Osteocyte (in vitro differentiated cells): ENCODE measurements at regions not wholly inside any gene's neighbourhood (a gene's known extent, or its start where the extent isn't known, plus 50 kb on each side); places are given as distances from the start of the nearest gene placed in this dataset.

Experiments used
- DNase-seq: peaks from one replicate; pipeline ENCODE4 v3.0.0; 2021; ENCODE audit warnings: mixed read lengths; ENCODE audit not compliant: unreplicated experiment; ENCODE audit errors: extremely low spot score
- H3K27ac Mint-ChIP-seq: one replicate; pipeline ENCODE4 v1.8.0; 2021; ENCODE audit warnings: mild to moderate bottlenecking, mixed read lengths; ENCODE audit not compliant: unreplicated experiment
- H3K27me3 Mint-ChIP-seq: one replicate; pipeline ENCODE4 v1.8.0; 2021; ENCODE audit warnings: mixed read lengths; ENCODE audit not compliant: unreplicated experiment
- H3K36me3 Mint-ChIP-seq: one replicate; pipeline ENCODE4 v1.8.0; 2021; ENCODE audit warnings: mixed read lengths; ENCODE audit not compliant: unreplicated experiment
- H3K4me1 Mint-ChIP-seq: one replicate; pipeline ENCODE4 v1.8.0; 2021; ENCODE audit warnings: mixed read lengths; ENCODE audit not compliant: unreplicated experiment
- H3K4me3 Mint-ChIP-seq: one replicate; pipeline ENCODE4 v1.8.0; 2021; ENCODE audit warnings: mild to moderate bottlenecking, moderate library complexity, mixed read lengths; ENCODE audit not compliant: unreplicated experiment
- H3K9me3 Mint-ChIP-seq: one replicate; pipeline ENCODE4 v1.8.0; 2021; ENCODE audit warnings: mixed read lengths; ENCODE audit not compliant: unreplicated experiment
- TF ChIP-seq, protein P1 (sequence below): fragments of 200-600 bp; sonication (generic); IDR thresholded peaks from 2 replicates; pipeline ENCODE4 v1.5.0; 2021; ENCODE audit warnings: antibody characterized with exemption, mild to moderate bottlenecking, moderate library complexity

GRCh38 chr2:129091620-129092019 is 773.0 kb upstream of the HS6ST1 start:
- Mint-ChIP-seq H3K36me3 (no peaks in the 10 kb centered on the region), H3K4me1 (no peaks in the 10 kb centered on the region), H3K4me3 (no peak overlapping the region), H3K9me3 (no peaks in the 10 kb centered on the region), H3K27me3 (peaks cover 2% of the 10 kb centered on the region), H3K27ac (no peak overlapping the region)
- DNase-seq, result no peak
- TF ChIP-seq, protein P1, sequence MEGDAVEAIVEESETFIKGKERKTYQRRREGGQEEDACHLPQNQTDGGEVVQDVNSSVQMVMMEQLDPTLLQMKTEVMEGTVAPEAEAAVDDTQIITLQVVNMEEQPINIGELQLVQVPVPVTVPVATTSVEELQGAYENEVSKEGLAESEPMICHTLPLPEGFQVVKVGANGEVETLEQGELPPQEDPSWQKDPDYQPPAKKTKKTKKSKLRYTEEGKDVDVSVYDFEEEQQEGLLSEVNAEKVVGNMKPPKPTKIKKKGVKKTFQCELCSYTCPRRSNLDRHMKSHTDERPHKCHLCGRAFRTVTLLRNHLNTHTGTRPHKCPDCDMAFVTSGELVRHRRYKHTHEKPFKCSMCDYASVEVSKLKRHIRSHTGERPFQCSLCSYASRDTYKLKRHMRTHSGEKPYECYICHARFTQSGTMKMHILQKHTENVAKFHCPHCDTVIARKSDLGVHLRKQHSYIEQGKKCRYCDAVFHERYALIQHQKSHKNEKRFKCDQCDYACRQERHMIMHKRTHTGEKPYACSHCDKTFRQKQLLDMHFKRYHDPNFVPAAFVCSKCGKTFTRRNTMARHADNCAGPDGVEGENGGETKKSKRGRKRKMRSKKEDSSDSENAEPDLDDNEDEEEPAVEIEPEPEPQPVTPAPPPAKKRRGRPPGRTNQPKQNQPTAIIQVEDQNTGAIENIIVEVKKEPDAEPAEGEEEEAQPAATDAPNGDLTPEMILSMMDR, result no peak

- Mint-ChIP-seq H3K9me3 (no peaks in the 10 kb centered on the region), H3K4me3 (no peak overlapping the region), H3K27me3 (peaks cover 2% of the 10 kb centered on the region), H3K36me3 (no peaks in the 10 kb centered on the region), H3K27ac (no peak overlapping the region), H3K4me1 (no peaks in the 10 kb centered on the region)
- DNase-seq, result no peak
- TF ChIP-seq, protein P1, result no peak
Observed at GRCh38 chr2:129092956-129093355, 774.3 kb upstream of the HS6ST1 start.

GRCh38 chr2:129101186-129101585 is 782.5 kb upstream of the HS6ST1 start:
- no peaks in the 10 kb centered on the region for H3K36me3 Mint-ChIP-seq
- no peaks in the 10 kb centered on the region for H3K27me3 Mint-ChIP-seq
- H3K9me3 Mint-ChIP-seq, result no peaks in the 10 kb centered on the region
- no peaks in the 10 kb centered on the region for H3K4me1 Mint-ChIP-seq
- DNase-seq, result no peak
- no peak overlapping the region for H3K4me3 Mint-ChIP-seq
- H3K27ac Mint-ChIP-seq, result no peak overlapping the region
- TF ChIP-seq, protein P1, result no peak

- Mint-ChIP-seq H3K9me3 (no peaks in the 10 kb centered on the region), H3K27me3 (no peaks in the 10 kb centered on the region), H3K36me3 (no peaks in the 10 kb centered on the region), H3K4me1 (no peaks in the 10 kb centered on the region), H3K4me3 (no peak overlapping the region), H3K27ac (no peak overlapping the region)
- TF ChIP-seq, protein P1, result no peak
- no peak for DNase-seq
Observed at GRCh38 chr2:129103936-129104878, 785.5 kb upstream of the HS6ST1 start.

GRCh38 chr2:129112181-129112580 is 793.5 kb upstream of the HS6ST1 start:
- H3K27me3 Mint-ChIP-seq, result no peaks in the 10 kb centered on the region
- no peak overlapping the region for H3K27ac Mint-ChIP-seq
- TF ChIP-seq, protein P1, result no peak
- DNase-seq, result no peak
- H3K36me3 Mint-ChIP-seq, result no peaks in the 10 kb centered on the region
- peaks cover 5% of the 10 kb centered on the region for H3K9me3 Mint-ChIP-seq
- no peak overlapping the region for H3K4me3 Mint-ChIP-seq
- no peaks in the 10 kb centered on the region for H3K4me1 Mint-ChIP-seq
